ENCODE measurements at regions not wholly inside any gene's neighbourhood (a gene's known extent, or its start where the extent isn't known, plus 50 kb on each side); places are given as distances from the start of the nearest gene placed in this dataset.

DNA sequence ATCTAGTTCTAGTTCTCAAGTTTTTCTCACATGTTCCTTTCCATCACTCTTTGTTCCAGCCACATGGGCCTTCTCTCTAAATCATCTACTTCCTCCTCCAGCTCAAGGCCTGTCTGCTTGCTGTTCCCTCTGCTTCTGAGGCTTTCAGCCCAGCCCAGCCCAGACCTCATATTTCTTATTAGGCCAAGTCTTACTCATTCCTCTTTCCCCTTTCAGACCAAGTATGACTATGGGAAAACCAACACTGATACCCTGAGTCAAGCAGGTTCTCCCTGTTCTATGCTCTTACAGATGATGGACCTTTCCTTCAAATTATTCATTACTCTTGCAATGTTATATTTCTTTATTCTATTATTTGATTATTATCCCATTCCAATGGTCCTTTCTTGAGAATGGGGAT lies 80.3 kb upstream of the SEM1 start:
- no peak overlapping the region for H3K27ac ChIP-seq (ENCODE audit: low read depth in 1 of 2, low read length in 2 of 2)
- TF ChIP-seq FOXA1 (IDR thresholded peaks at IDR 0.05) (no peak), RAD21 (IDR thresholded peaks at IDR 0.05) (no peak), RXRA (IDR thresholded peaks at IDR 0.05) (no peak), HNF4G (IDR thresholded peaks at IDR 0.05) (no peak), GABPA (IDR thresholded peaks at IDR 0.05 in 1 of 2, conservative IDR thresholded peaks at IDR 0.05 in 1 of 2) (no peak)
- TF ChIP-seq, protein P1, sequence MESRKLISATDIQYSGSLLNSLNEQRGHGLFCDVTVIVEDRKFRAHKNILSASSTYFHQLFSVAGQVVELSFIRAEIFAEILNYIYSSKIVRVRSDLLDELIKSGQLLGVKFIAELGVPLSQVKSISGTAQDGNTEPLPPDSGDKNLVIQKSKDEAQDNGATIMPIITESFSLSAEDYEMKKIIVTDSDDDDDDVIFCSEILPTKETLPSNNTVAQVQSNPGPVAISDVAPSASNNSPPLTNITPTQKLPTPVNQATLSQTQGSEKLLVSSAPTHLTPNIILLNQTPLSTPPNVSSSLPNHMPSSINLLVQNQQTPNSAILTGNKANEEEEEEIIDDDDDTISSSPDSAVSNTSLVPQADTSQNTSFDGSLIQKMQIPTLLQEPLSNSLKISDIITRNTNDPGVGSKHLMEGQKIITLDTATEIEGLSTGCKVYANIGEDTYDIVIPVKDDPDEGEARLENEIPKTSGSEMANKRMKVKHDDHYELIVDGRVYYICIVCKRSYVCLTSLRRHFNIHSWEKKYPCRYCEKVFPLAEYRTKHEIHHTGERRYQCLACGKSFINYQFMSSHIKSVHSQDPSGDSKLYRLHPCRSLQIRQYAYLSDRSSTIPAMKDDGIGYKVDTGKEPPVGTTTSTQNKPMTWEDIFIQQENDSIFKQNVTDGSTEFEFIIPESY (IDR thresholded peaks at IDR 0.05): no peak
- TF ChIP-seq, protein P2, sequence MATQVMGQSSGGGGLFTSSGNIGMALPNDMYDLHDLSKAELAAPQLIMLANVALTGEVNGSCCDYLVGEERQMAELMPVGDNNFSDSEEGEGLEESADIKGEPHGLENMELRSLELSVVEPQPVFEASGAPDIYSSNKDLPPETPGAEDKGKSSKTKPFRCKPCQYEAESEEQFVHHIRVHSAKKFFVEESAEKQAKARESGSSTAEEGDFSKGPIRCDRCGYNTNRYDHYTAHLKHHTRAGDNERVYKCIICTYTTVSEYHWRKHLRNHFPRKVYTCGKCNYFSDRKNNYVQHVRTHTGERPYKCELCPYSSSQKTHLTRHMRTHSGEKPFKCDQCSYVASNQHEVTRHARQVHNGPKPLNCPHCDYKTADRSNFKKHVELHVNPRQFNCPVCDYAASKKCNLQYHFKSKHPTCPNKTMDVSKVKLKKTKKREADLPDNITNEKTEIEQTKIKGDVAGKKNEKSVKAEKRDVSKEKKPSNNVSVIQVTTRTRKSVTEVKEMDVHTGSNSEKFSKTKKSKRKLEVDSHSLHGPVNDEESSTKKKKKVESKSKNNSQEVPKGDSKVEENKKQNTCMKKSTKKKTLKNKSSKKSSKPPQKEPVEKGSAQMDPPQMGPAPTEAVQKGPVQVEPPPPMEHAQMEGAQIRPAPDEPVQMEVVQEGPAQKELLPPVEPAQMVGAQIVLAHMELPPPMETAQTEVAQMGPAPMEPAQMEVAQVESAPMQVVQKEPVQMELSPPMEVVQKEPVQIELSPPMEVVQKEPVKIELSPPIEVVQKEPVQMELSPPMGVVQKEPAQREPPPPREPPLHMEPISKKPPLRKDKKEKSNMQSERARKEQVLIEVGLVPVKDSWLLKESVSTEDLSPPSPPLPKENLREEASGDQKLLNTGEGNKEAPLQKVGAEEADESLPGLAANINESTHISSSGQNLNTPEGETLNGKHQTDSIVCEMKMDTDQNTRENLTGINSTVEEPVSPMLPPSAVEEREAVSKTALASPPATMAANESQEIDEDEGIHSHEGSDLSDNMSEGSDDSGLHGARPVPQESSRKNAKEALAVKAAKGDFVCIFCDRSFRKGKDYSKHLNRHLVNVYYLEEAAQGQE (IDR thresholded peaks at IDR 0.05): no peak
- no peak overlapping the region for H3K9ac ChIP-seq (ENCODE audit: low read depth in 1 of 2, low read length in 2 of 2)
- no peak overlapping the region for H3K4me3 ChIP-seq (ENCODE audit: low read depth in 1 of 3, low read length in 3 of 3)
- H3K36me3 ChIP-seq (ENCODE audit: control insufficient read depth in 4 of 4, insufficient read depth in 3 of 4, low read depth in 1 of 4, low read length in 3 of 4): no peaks in the 10 kb centered on the region
- DNase-seq (ENCODE audit: low spot score): no peak
- no peaks in the 10 kb centered on the region for H3K9me3 ChIP-seq (ENCODE audit: control insufficient read depth in 4 of 4, low read length in 3 of 4)
- H3K4me1 ChIP-seq (ENCODE audit: control insufficient read depth in 4 of 4, insufficient read depth in 4 of 4, low read length in 3 of 4): no peaks in the 10 kb centered on the region
- no peaks in the 10 kb centered on the region for H3K27me3 ChIP-seq (ENCODE audit: control insufficient read depth in 4 of 4, insufficient read depth in 4 of 4, low read length in 3 of 4)

DNA sequence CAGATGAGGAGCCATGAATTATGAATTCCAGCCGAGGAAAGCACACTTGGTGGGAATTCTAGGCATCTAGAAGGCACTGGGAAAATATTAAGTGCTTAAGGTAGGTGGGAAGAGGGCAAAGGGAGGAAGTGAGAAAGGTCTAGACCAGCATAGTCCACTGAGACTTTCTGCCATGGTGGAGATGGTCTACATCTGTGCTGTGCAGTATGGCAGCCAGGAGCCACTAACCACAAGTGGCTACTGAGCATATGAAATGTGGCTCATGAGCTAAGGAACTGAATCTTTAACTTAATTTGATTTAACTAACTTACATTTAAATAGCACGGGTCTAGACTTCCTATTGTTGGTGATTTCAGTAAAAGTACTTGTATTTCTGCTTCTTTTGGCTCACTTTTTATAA lies 82.5 kb upstream of the SEM1 start:
- no peak for DNase-seq (ENCODE audit: low spot score)
- no peaks in the 10 kb centered on the region for H3K36me3 ChIP-seq (ENCODE audit: control insufficient read depth in 4 of 4, insufficient read depth in 3 of 4, low read depth in 1 of 4, low read length in 3 of 4)
- no peak overlapping the region for H3K27ac ChIP-seq (ENCODE audit: low read depth in 1 of 2, low read length in 2 of 2)
- WGBS: 67% methylated on average over 2 of the region's 2 CpGs
- H3K27me3 ChIP-seq (ENCODE audit: control insufficient read depth in 4 of 4, insufficient read depth in 4 of 4, low read length in 3 of 4): no peaks in the 10 kb centered on the region
- H3K4me3 ChIP-seq (ENCODE audit: low read depth in 1 of 3, low read length in 3 of 3): no peak overlapping the region
- TF ChIP-seq HNF4G (IDR thresholded peaks at IDR 0.05) (no peak), EGR1 (IDR thresholded peaks at IDR 0.05; ENCODE audit: low read depth in 2 of 2) (no peak), GABPA (IDR thresholded peaks at IDR 0.05 in 1 of 2, conservative IDR thresholded peaks at IDR 0.05 in 1 of 2) (no peak), FOXA2 (IDR thresholded peaks at IDR 0.05) (no peak), HNF4A (conservative IDR thresholded peaks at IDR 0.05) (no peak), JUND (IDR thresholded peaks at IDR 0.05) (no peak), YY1 (IDR thresholded peaks at IDR 0.05) (no peak), RAD21 (IDR thresholded peaks at IDR 0.05) (no peak), RXRA (IDR thresholded peaks at IDR 0.05) (no peak)
- TF ChIP-seq, protein P3, sequence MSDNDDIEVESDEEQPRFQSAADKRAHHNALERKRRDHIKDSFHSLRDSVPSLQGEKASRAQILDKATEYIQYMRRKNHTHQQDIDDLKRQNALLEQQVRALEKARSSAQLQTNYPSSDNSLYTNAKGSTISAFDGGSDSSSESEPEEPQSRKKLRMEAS (IDR thresholded peaks at IDR 0.05): no peak
- TF ChIP-seq, protein P4, sequence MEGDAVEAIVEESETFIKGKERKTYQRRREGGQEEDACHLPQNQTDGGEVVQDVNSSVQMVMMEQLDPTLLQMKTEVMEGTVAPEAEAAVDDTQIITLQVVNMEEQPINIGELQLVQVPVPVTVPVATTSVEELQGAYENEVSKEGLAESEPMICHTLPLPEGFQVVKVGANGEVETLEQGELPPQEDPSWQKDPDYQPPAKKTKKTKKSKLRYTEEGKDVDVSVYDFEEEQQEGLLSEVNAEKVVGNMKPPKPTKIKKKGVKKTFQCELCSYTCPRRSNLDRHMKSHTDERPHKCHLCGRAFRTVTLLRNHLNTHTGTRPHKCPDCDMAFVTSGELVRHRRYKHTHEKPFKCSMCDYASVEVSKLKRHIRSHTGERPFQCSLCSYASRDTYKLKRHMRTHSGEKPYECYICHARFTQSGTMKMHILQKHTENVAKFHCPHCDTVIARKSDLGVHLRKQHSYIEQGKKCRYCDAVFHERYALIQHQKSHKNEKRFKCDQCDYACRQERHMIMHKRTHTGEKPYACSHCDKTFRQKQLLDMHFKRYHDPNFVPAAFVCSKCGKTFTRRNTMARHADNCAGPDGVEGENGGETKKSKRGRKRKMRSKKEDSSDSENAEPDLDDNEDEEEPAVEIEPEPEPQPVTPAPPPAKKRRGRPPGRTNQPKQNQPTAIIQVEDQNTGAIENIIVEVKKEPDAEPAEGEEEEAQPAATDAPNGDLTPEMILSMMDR (IDR thresholded peaks at IDR 0.05; ENCODE audit: low read depth, low read length, missing input control): no peak
- TF ChIP-seq, protein P5, sequence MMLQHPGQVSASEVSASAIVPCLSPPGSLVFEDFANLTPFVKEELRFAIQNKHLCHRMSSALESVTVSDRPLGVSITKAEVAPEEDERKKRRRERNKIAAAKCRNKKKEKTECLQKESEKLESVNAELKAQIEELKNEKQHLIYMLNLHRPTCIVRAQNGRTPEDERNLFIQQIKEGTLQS (IDR thresholded peaks at IDR 0.05): no peak
- TF ChIP-seq, protein P1 (IDR thresholded peaks at IDR 0.05): no peak
- TF ChIP-seq, protein P2 (IDR thresholded peaks at IDR 0.05): no peak
- H3K4me1 ChIP-seq (ENCODE audit: control insufficient read depth in 4 of 4, insufficient read depth in 4 of 4, low read length in 3 of 4): no peaks in the 10 kb centered on the region
- H3K9me3 ChIP-seq (ENCODE audit: control insufficient read depth in 4 of 4, low read length in 3 of 4): no peaks in the 10 kb centered on the region
- no peak overlapping the region for H3K9ac ChIP-seq (ENCODE audit: low read depth in 1 of 2, low read length in 2 of 2)
